Ramos (cell line): ENCODE measurements at regions not wholly inside any gene's neighbourhood (a gene's known extent, or its start where the extent isn't known, plus 50 kb on each side); places are given as distances from the start of the nearest gene placed in this dataset.
"Not testable (repeated sequence)": the region's sequence is repeated elsewhere in the genome, so short reads cannot be mapped to it uniquely, and the experiment has no call there.

Source experiments
- in situ Hi-C: fragments of 300-500 bp; cut with MboI; formaldehyde crosslinking; loops from one replicate; pipeline ENCODE4 v1.14.3; 2022; ENCODE audit warnings: low sequenced_read_pairs; ENCODE audit not compliant: unreplicated experiment

DNA sequence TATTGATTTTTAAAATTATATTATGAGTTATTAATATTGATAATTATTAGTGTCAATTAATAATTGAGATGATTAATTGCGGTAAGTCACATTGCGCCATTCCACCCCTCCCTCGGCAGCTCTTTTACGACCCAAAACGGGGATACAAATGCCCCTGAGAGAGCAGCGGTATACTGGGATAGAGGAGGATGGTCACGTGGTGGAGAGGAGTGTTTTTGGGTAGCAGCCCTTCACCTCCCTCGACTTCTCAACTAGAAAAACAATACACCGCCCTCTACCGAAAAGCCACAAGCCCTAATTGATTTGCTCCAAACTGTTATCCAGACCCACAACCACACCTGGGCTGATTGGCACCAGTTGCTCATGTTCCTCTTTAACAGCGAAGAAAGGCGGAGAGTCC is 71.0 kb downstream of the DAPL1 start:
- in situ Hi-C loops = not testable (repeated sequence)

GRCh38 chr2:158867531-158868191 is 72.5 kb downstream of the DAPL1 start:
- in situ Hi-C loops = not testable (repeated sequence)

DNA sequence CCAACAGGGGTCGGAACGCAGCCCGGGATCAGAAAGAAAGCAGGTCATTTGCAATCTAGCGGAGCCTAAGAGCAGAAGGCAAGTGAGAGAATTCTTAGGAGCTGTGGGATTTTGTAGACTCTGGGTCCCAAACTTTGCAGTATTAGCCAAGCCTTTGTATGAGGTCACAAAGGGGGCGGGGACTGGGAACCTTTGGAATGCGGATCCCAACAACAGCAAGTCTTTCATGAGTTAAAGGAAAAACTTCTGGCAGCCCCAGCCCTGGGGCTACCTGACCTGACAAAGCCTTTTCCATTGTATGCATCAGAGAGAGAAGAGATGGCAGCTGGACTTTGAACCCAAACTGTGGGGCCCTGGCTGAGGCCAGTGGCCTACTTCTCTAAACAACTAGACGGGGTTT is 73.3 kb downstream of the DAPL1 start:
- in situ Hi-C loops = not testable (repeated sequence)

DNA sequence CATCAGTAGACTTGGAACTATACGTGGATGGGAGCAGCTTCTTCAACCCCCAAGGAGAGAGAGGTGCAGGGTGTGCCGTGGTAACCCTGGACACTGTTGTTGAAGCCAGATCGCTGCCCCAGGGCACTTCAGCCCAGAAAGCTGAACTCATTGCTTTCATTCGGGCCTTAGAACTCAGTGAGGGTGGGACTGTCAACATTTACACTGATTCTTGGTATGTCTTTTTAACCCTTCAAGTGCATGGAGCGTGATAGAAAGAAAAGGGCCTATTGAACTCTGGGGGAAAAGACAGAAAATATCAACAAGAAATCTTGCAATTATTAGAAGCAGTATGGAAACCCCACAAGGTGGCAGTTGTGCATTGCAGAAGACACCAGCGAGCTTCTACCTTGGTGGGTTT is 74.0 kb downstream of the DAPL1 start:
- in situ Hi-C loops = not testable (repeated sequence)

GRCh38 chr2:158869609-158870008 is 74.5 kb downstream of the DAPL1 start:
- in situ Hi-C loops = not testable (repeated sequence)

DNA sequence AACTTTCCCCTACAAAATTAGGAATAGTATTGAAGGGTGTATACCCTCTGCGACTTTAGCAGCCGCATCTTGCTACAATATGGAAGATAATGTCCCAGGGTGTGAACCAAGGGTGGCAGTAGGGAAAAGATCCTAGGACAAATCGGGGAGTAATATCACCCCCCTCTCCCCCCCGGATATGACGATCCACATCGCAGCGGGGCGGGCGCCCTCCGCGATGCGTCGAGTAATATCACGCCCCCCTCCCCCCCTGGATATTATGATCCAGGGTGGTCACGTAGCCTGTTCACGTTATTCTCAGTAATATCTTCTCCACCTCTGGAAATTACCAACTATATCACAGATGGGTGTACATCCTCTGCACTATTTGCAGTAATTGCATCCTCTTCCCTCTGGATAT is 82.9 kb downstream of the DAPL1 start:
- in situ Hi-C loops = no loop called here

DNA sequence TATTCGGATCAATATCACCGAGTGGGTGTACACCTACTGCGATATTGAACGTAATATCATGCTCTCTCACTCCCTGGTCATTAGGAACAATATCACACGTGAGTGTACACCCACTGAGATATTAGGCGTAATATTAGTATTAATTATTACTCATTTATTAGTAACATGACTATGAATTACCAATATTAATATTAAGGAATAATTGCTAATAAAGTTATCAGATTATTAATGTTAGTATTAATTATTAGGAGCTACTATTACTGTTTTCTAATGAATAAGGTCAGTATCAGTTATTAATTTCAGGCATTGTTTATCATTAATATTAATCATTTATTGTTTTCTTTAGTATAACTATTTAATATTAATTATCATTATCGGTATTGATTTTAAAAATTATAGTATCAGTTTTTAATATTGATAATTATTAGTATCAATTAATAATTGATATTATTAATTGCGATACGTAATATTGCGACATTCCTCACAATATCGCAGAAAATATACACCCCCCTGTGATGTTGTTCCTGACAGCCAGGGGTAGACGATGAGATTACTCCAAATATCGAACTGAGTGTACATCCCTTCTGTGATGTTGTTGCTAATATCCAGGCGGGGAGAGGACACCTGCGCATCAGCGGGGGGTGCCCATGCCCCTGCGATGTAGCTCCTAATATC is 84.2 kb downstream of the DAPL1 start:
- in situ Hi-C loops = no loop called here

GRCh38 chr2:158882297-158882696 is 86.1 kb upstream of the TANC1 start:
- in situ Hi-C loops = no loop called here

DNA sequence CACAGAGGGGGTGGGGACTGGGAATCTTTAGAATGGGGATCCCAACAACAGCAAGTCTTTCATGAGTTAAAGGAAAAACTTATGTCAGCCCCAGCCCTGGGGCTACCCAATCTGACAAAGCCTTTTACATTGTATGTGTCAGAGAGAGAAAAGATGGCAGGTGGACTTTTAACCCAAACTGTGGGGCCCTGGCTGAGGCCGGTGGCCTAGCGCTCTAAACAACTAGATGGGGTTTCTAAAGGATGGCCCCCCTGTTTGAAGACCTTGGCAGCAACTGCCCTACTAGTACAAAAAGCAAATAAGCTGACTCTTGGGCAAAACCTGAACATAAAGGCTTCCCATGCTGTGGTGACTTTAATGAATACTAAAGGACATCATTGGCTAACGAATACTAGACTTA is 83.9 kb upstream of the TANC1 start:
- in situ Hi-C loops = not testable (repeated sequence)

- in situ Hi-C loops = not testable (repeated sequence)
These were observed 83.3 kb upstream of the TANC1 start for GRCh38 chr2:158885018-158885678.

DNA sequence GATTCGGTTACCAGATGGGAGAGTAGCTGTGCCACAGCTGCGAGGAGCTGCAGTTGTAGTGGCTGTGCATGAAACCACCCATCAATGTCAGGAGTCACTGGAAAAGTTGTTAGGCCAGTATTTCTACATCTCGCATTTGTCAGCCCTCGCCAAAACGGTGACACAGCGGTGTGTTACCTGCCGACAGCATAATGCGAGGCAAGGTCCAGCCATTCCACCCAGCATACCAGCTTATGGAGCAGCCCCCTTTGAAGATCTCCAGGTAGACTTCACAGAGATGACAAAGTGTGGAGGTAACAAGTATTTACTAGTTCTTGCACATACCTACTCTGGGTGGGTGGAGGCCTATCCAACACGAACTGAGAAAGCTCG is 82.8 kb upstream of the TANC1 start:
- in situ Hi-C loops = not testable (repeated sequence)

- in situ Hi-C loops = no loop called here
These were observed 79.1 kb upstream of the TANC1 start for GRCh38 chr2:158889135-158889853.

- in situ Hi-C loops = no loop called here
These were observed 78.0 kb upstream of the TANC1 start for GRCh38 chr2:158890296-158890905.

- in situ Hi-C loops = no loop called here
These were observed 75.4 kb upstream of the TANC1 start for GRCh38 chr2:158893026-158893425.

GRCh38 chr2:158893474-158893873 is 75.0 kb upstream of the TANC1 start:
- in situ Hi-C loops = no loop called here

DNA sequence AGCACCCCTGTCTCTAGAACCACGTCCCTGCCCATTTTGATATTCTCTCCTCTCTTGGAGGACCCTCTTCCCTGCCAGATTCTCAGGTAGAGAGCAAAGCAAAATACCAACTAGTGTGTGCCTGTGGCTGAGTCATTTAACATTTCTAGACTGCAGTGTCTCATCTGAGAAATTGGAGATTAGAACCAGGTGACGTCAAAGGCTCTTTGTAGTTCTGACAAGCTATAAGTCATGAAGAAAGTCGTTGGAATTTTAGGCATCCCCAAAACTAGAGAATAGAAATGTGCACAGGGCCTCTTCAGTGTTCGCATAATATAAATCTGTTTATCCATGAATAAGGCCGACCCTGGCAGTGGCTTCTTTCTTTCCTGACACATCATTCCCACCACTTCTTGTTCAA is 74.4 kb upstream of the TANC1 start:
- in situ Hi-C loops = no loop called here

DNA sequence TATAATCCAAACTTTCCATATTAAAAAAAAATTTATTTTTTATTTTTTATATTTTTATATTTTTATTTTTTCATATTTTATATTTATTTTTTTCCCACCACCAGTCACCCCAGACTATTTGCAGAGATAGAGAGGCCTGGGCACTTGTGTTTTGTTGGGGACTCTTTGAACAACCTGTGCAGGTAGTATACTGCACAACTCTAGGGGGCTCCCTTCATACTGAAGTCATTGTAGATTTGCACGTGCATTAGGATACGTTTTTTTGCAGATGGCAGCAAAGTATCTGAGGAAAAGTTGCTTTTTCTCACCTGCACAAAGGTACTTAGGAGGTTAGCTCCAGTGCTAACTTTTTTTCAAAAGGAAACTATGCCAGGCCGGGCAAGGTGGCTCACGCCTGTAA is 73.9 kb upstream of the TANC1 start:
- in situ Hi-C loops = no loop called here

DNA sequence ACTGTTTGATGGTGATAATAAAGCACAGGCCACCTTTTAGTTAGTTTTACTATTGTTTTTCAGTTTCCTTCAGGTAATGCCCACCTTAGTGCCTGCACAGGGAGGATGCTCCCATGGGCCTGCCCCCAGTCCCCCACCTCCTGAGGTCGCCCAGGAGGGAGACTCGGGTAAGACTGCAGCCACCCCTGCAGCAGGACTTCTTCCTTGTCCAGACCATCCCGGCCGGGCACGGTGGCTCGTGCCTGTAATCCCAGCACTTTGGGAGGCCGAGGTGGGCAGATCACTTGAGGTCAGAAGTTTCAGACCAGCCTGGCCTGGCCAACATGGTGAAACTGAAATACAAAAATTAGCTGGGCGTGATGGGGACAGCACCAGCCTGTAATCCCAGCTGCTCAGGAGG is 68.1 kb upstream of the TANC1 start:
- in situ Hi-C loops = loop anchor here (10.0 to 25.0 kb wide), 3 partner anchors 224 to 1062 kb away; no protein-coding TSS in a partner anchor

- in situ Hi-C loops = loop anchor here (10.0 to 25.0 kb wide), 3 partner anchors 223 to 1060 kb away; no protein-coding TSS in a partner anchor
These were observed 66.4 kb upstream of the TANC1 start for GRCh38 chr2:158902005-158902398.

DNA sequence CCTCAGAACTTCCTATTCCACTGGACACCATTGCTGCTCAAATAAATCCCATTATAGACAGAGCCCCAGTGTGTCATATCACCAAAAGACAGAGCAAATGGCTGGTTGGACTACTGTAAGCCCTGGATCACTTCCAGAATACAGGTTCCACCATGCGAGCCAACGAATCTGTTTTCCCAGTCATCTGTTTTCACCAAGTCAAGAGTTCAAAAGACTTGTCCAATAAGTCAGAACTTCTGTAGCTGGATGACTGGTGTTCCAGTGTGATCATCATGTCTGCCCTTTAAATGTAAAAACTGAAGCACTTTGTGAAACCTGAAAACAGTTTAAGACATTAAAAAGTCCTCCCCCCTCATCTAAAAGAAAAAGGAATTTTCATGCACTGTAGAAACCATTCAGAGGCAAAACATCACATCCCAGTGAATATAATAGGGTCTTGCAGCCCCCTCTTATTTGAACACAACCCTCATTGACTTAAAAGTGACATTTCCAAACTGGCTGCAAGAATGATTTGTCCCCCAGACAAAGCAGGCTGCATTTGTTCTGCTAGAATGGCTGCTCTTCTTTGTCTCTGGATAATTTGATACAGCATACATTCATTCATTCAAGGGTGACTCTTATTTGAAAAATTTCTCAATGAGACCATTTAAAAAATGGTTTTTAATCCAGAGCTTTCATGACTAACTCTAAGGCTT is 64.6 kb upstream of the TANC1 start:
- in situ Hi-C loops = loop anchor here (10.0 to 25.0 kb wide), 3 partner anchors 221 to 1058 kb away; no protein-coding TSS in a partner anchor
